HL-60 (cell line): ENCODE measurements at regions not wholly inside any gene's neighbourhood (a gene's known extent, or its start where the extent isn't known, plus 50 kb on each side); places are given as distances from the start of the nearest gene placed in this dataset.

ENCODE experiments used
- CTCF ChIP-seq: IDR thresholded peaks from one replicate; pipeline ENCODE4 v1.5.1; 2011; ENCODE audit warnings: low read length, control low read depth, inconsistent platforms; ENCODE audit not compliant: insufficient read depth
- GABPA ChIP-seq: IDR thresholded peaks from 2 replicates; pipeline ENCODE4 v1.6.1; 2012; ENCODE audit warnings: low read depth
- POLR2AphosphoS5 ChIP-seq: IDR thresholded peaks from 2 replicates; pipeline ENCODE4 v1.6.1; 2012; ENCODE audit warnings: low read depth
- SPI1 ChIP-seq: IDR thresholded peaks from 2 replicates; pipeline ENCODE4 v1.6.1; 2012; ENCODE audit warnings: low read depth, mild to moderate bottlenecking, borderline replicate concordance
- TF ChIP-seq, protein P1 (sequence below): IDR thresholded peaks from 2 replicates; pipeline ENCODE4 v1.6.1; 2012; ENCODE audit warnings: low read depth; ENCODE audit not compliant: insufficient replicate concordance

- TF ChIP-seq CTCF (no peak), GABPA (no peak), POLR2AphosphoS5 (no peak), SPI1 (no peak)
- TF ChIP-seq, protein P1, sequence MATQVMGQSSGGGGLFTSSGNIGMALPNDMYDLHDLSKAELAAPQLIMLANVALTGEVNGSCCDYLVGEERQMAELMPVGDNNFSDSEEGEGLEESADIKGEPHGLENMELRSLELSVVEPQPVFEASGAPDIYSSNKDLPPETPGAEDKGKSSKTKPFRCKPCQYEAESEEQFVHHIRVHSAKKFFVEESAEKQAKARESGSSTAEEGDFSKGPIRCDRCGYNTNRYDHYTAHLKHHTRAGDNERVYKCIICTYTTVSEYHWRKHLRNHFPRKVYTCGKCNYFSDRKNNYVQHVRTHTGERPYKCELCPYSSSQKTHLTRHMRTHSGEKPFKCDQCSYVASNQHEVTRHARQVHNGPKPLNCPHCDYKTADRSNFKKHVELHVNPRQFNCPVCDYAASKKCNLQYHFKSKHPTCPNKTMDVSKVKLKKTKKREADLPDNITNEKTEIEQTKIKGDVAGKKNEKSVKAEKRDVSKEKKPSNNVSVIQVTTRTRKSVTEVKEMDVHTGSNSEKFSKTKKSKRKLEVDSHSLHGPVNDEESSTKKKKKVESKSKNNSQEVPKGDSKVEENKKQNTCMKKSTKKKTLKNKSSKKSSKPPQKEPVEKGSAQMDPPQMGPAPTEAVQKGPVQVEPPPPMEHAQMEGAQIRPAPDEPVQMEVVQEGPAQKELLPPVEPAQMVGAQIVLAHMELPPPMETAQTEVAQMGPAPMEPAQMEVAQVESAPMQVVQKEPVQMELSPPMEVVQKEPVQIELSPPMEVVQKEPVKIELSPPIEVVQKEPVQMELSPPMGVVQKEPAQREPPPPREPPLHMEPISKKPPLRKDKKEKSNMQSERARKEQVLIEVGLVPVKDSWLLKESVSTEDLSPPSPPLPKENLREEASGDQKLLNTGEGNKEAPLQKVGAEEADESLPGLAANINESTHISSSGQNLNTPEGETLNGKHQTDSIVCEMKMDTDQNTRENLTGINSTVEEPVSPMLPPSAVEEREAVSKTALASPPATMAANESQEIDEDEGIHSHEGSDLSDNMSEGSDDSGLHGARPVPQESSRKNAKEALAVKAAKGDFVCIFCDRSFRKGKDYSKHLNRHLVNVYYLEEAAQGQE, result no peak
These were observed 103.5 kb downstream of the ACER2 start for GRCh38 chr9:19512103-19512832.
